IMR-90 (cell line): ENCODE measurements at regions not wholly inside any gene's neighbourhood (a gene's known extent, or its start where the extent isn't known, plus 50 kb on each side); places are given as distances from the start of the nearest gene placed in this dataset.

ENCODE experiments used
- ATAC-seq: fragments of 200-7000 bp; cut with Tn5 transposase; 2 replicates; pipeline ENCODE4 v1.9.1; 2020; ENCODE audit warnings: low read depth, mild to moderate bottlenecking, moderate library complexity
- BruUV-seq: library from RNA; stranded (reverse); fragments of 400-500 nt; replicated peaks from 2 replicates; lab custom pipeline; 2021; lab: Mats Ljungman, UMichigan
- CTCF ChIA-PET: fragments of 300-600 bp; formaldehyde crosslinking; extraction: SDS; loops from one replicate; lab custom pipeline; 2021; ENCODE audit warnings: antibody characterized with exemption; lab: Yijun Ruan, JAX
- POLR2A ChIA-PET: fragments of 300-600 bp; sonication (Branson Sonifier 250); formaldehyde crosslinking; loops from one replicate; lab custom pipeline; 2022; ENCODE audit warnings: antibody characterized with exemption; ENCODE audit not compliant: unreplicated experiment; lab: Charles Lee
- DNase-seq: peaks from one replicate; pipeline ENCODE4 v3.0.0; 2013
- H2AFZ ChIP-seq: replicated peaks from 2 replicates; pipeline ENCODE3; 2013; ENCODE audit warnings: low read length, mild to moderate bottlenecking; ENCODE audit not compliant: poor library complexity
- H2AK5ac ChIP-seq: 2 replicates; pipeline ENCODE4 v1.6.1; 2013; ENCODE audit warnings: low read depth, low read length, inconsistent platforms
- H2AK9ac ChIP-seq: replicated peaks from 2 replicates; pipeline ENCODE3; 2013; ENCODE audit warnings: mild to moderate bottlenecking, low read depth, low read length, moderate library complexity; ENCODE audit not compliant: poor library complexity
- H2BK120ac ChIP-seq: 2 replicates; pipeline ENCODE4 v1.6.1; 2013; ENCODE audit warnings: low read depth, low read length, inconsistent platforms
- H2BK15ac ChIP-seq: 3 replicates; pipeline ENCODE4 v1.6.1; 2013; ENCODE audit warnings: low read depth, low read length, inconsistent platforms
- H2BK20ac ChIP-seq: 2 replicates; pipeline ENCODE4 v1.6.1; 2013; ENCODE audit warnings: low read depth, mild to moderate bottlenecking, inconsistent platforms, low read length, moderate library complexity
- H2BK5ac ChIP-seq: 2 replicates; pipeline ENCODE4 v1.6.1; 2013; ENCODE audit warnings: mild to moderate bottlenecking, low read depth, low read length, inconsistent platforms; ENCODE audit not compliant: poor library complexity, severe bottlenecking
- H3K14ac ChIP-seq: replicated peaks from 2 replicates; pipeline ENCODE4 v1.6.1; 2013; ENCODE audit warnings: low read depth, low read length, inconsistent platforms
- H3K18ac ChIP-seq: 2 replicates; pipeline ENCODE4 v1.6.1; 2013; ENCODE audit warnings: low read depth, low read length, control low read depth
- H3K23ac ChIP-seq: 2 replicates; pipeline ENCODE4 v1.6.1; 2013; ENCODE audit warnings: low read depth, low read length, inconsistent platforms
- H3K27ac ChIP-seq: 2 replicates; pipeline ENCODE4 v1.5.1; 2013; ENCODE audit warnings: mild to moderate bottlenecking, control low read depth, low read length; ENCODE audit not compliant: insufficient read depth
- H3K27me3 ChIP-seq: 2 replicates; pipeline ENCODE4 v1.6.1; 2013; ENCODE audit warnings: low read length; ENCODE audit not compliant: control insufficient read depth, insufficient read depth
- H3K36me3 ChIP-seq: 2 replicates; pipeline ENCODE4 v1.6.1; 2013; ENCODE audit warnings: low read length, mixed read lengths; ENCODE audit not compliant: control insufficient read depth, insufficient read depth
- H3K4ac ChIP-seq: 2 replicates; pipeline ENCODE4 v1.6.1; 2013; ENCODE audit warnings: low read depth, low read length, inconsistent platforms
- H3K4me1 ChIP-seq: 2 replicates; pipeline ENCODE4 v1.6.1; 2013; ENCODE audit warnings: low read length, mixed read lengths; ENCODE audit not compliant: control insufficient read depth, insufficient read depth
- H3K4me2 ChIP-seq: 2 replicates; pipeline ENCODE4 v1.6.1; 2013; ENCODE audit warnings: low read depth, mild to moderate bottlenecking, control low read depth, low read length, moderate library complexity
- H3K4me3 ChIP-seq: 2 replicates; pipeline ENCODE4 v1.5.1; 2013; ENCODE audit warnings: low read depth, mild to moderate bottlenecking, control low read depth, low read length, moderate library complexity; ENCODE audit not compliant: insufficient read depth
- H3K56ac ChIP-seq: 2 replicates; pipeline ENCODE4 v1.6.1; 2013; ENCODE audit warnings: low read length, inconsistent platforms; ENCODE audit not compliant: insufficient read depth; ENCODE audit errors: extremely low read depth
- H3K79me1 ChIP-seq, 2 experiments: 2 replicates each; pipeline ENCODE4 v1.6.1; 2013; ENCODE audit warnings: low read length in 2 of 2, inconsistent platforms in 1 of 2, low read depth in 1 of 2
- H3K9ac ChIP-seq: 2 replicates; pipeline ENCODE4 v1.6.1; 2013; ENCODE audit warnings: low read depth, low read length, control low read depth
- H3K9me1 ChIP-seq: 2 replicates; pipeline ENCODE4 v1.6.1; 2013; ENCODE audit warnings: low read length, inconsistent platforms; ENCODE audit not compliant: insufficient read depth
- H3K9me3 ChIP-seq: 2 replicates; pipeline ENCODE4 v1.6.1; 2013; ENCODE audit warnings: low read length; ENCODE audit not compliant: control insufficient read depth, insufficient read depth
- H4K20me1 ChIP-seq: 2 replicates; pipeline ENCODE4 v1.6.1; 2013; ENCODE audit warnings: low read length, inconsistent platforms; ENCODE audit not compliant: insufficient read depth
- H4K5ac ChIP-seq: 2 replicates; pipeline ENCODE4 v1.6.1; 2013; ENCODE audit warnings: mild to moderate bottlenecking, low read depth, low read length, control low read depth
- H4K8ac ChIP-seq, 2 experiments: 2 replicates each; pipeline ENCODE4 v1.6.1; 2013; ENCODE audit warnings: low read depth in 2 of 2, low read length in 2 of 2, control low read depth in 1 of 2, inconsistent platforms in 1 of 2
- H4K91ac ChIP-seq: 2 replicates; pipeline ENCODE4 v1.6.1; 2013; ENCODE audit warnings: low read depth, low read length, inconsistent platforms; ENCODE audit not compliant: insufficient read depth
- BHLHE40 ChIP-seq: fragments of 150-350 bp; IDR thresholded peaks from 2 replicates; pipeline ENCODE4 v1.6.1; 2016; ENCODE audit warnings: mild to moderate bottlenecking, low read depth, low read length
- CEBPB ChIP-seq: IDR thresholded peaks from 2 replicates; pipeline ENCODE4 v1.6.1; 2012; ENCODE audit warnings: low read depth, low read length, improper control_type of control experiment
- CHD1 ChIP-seq: IDR thresholded peaks from 2 replicates; pipeline ENCODE4 v1.6.1; 2012; ENCODE audit warnings: low read depth, low read length, improper control_type of control experiment
- FOS ChIP-seq: fragments of 150-350 bp; IDR thresholded peaks from 2 replicates; pipeline ENCODE4 v1.6.1; 2016; ENCODE audit warnings: low read depth, low read length
- MAFK ChIP-seq: IDR thresholded peaks from 2 replicates; pipeline ENCODE4 v1.6.1; 2012; ENCODE audit warnings: low read depth, low read length, improper control_type of control experiment
- MAZ ChIP-seq: IDR thresholded peaks from 2 replicates; pipeline ENCODE4 v1.6.1; 2012; ENCODE audit warnings: low read depth, mild to moderate bottlenecking, low read length, improper control_type of control experiment, moderate library complexity, borderline replicate concordance
- MXI1 ChIP-seq: IDR thresholded peaks from 2 replicates; pipeline ENCODE4 v1.6.1; 2012; ENCODE audit warnings: low read depth, mild to moderate bottlenecking, low read length, moderate library complexity, borderline replicate concordance
- NFE2L2 ChIP-seq: fragments of 150-350 bp; IDR thresholded peaks from 2 replicates; pipeline ENCODE4 v1.6.1; 2016; ENCODE audit warnings: low read depth, mild to moderate bottlenecking, low read length
- POLR2A ChIP-seq: IDR thresholded peaks from 2 replicates; pipeline ENCODE4 v1.6.1; 2012; ENCODE audit warnings: mild to moderate bottlenecking, low read depth, low read length
- RAD21 ChIP-seq: IDR thresholded peaks from 2 replicates; pipeline ENCODE4 v1.6.1; 2012; ENCODE audit warnings: low read length, improper control_type of control experiment
- RCOR1 ChIP-seq: IDR thresholded peaks from 2 replicates; pipeline ENCODE4 v1.6.1; 2012; ENCODE audit warnings: mild to moderate bottlenecking, low read length, improper control_type of control experiment; ENCODE audit not compliant: insufficient replicate concordance
- RFX5 ChIP-seq: IDR thresholded peaks from 2 replicates; pipeline ENCODE4 v1.8.0; 2012; ENCODE audit warnings: low read depth, mild to moderate bottlenecking, low read length, moderate library complexity
- SMC3 ChIP-seq: fragments of 150-350 bp; IDR thresholded peaks from 2 replicates; pipeline ENCODE4 v1.6.1; 2016; ENCODE audit warnings: low read depth, mild to moderate bottlenecking, antibody characterized with exemption, low read length, moderate library complexity
- WGBS, 2 experiments: methylation state at CpG; one replicate each; pipeline versions ENCODE4 v1.1.5 to v1.1.7; 2013; ENCODE audit warnings: missing lambda C conversion rate in 2 of 2; ENCODE audit not compliant: insufficient read length in 1 of 2; ENCODE audit errors: extremely low coverage in 2 of 2; 5-methylcytosine and 5-hydroxymethylcytosine counted together
- dilution Hi-C: fragments of 300-500 bp; cut with HindIII; formaldehyde crosslinking; loops from one replicate; pipeline ENCODE4 v1.14.3; 2018; ENCODE audit warnings: low sequenced_read_pairs; ENCODE audit not compliant: unreplicated experiment
- in situ Hi-C: fragments of 300-500 bp; cut with MboI; formaldehyde crosslinking; loops from 3 replicates; pipeline ENCODE4 v1.14.3; 2019; ENCODE audit warnings: low sequenced_read_pairs, inconsistent platforms, mixed read lengths
- intact Hi-C: fragments of 100-400 bp; cut with micrococcal nuclease; formaldehyde crosslinking; loops from 2 replicates; pipeline ENCODE4 v1.10.0; 2022
- TF ChIP-seq, protein P1 (sequence below): conservative IDR thresholded peaks from 2 replicates; pipeline ENCODE4 v1.5.1; 2012; ENCODE audit warnings: mild to moderate bottlenecking, low read depth, low read length, improper control_type of control experiment
- TF ChIP-seq, protein P2 (sequence below): fragments of 150-350 bp; IDR thresholded peaks from 2 replicates; pipeline ENCODE4 v1.6.1; 2017; ENCODE audit warnings: mild to moderate bottlenecking, antibody characterized with exemption, low read length, low read depth
- TF ChIP-seq, protein P3 (sequence below): fragments of 150-350 bp; IDR thresholded peaks from 2 replicates; pipeline ENCODE4 v1.6.1; 2016; ENCODE audit warnings: low read depth, mild to moderate bottlenecking, low read length, moderate library complexity, borderline replicate concordance

DNA sequence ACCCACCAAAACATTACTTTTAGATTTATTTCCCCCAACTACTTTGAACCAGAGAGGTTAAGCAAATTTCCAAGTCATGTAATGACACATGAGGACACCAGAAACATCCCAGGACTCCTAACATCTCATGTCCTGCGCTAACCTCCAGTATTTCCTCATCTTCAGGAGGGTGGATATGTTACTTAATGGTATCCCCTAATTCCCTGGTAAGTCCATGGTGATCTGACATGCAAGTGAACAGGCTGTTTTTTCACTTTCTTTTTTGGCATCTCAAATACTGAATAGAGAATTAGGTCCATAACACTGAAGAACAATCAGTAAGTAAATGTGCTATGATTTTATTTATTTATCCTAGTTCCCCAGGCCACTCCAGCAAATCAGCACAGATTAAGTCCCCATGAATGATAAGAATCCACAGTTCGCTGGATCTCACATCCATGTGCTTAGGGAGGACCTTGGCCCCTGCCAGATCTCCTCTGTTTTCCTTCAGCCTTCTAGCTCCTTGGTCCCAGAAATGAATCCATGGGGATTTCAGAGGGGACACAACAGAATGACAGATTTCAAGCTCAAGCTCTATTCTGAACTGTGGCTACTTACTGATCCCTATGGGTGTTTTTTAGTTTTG, 334.6 kb downstream of the CDC5L start:
- no peak overlapping the region for H2BK15ac ChIP-seq
- H4K8ac ChIP-seq = no peak overlapping the region
- DNase-seq = no peak
- H3K36me3 ChIP-seq = no peaks in the 10 kb centered on the region
- dilution Hi-C loops = no loop called here
- no peak overlapping the region for H3K9ac ChIP-seq
- H2AK9ac ChIP-seq = no peak overlapping the region
- 0 out of 2 replicates have a peak, but pooled peaks cover 3% of the 10 kb centered on the region for H3K9me1 ChIP-seq
- H3K56ac ChIP-seq = no peak overlapping the region
- peaks cover 48% of the 10 kb centered on the region for H3K27me3 ChIP-seq
- ChIA-PET POLR2A (no interaction called here), CTCF (no interaction called here)
- no peak overlapping the region for H2BK120ac ChIP-seq
- no peak overlapping the region for H3K23ac ChIP-seq
- no peak overlapping the region for H2AK5ac ChIP-seq
- no peak overlapping the region for H3K4me3 ChIP-seq
- H3K4me1 ChIP-seq = no peaks in the 10 kb centered on the region
- no peaks in the 10 kb centered on the region for H4K20me1 ChIP-seq
- no peak overlapping the region for H3K4me2 ChIP-seq
- no peak overlapping the region for H3K4ac ChIP-seq
- no peaks in the 10 kb centered on the region for H3K79me1 ChIP-seq
- H2BK20ac ChIP-seq = no peak overlapping the region
- no peak overlapping the region for H3K18ac ChIP-seq
- BruUV-seq = no TSS peak
- no peak overlapping the region for H3K27ac ChIP-seq
- in situ Hi-C loops = no loop called here
- no peak overlapping the region for H4K5ac ChIP-seq
- no peaks in the 10 kb centered on the region for H3K9me3 ChIP-seq
- intact Hi-C loops = no loop called here
- no peak overlapping the region for H4K91ac ChIP-seq
- TF ChIP-seq FOS (no peak), CHD1 (no peak), MAFK (no peak), SMC3 (no peak), NFE2L2 (no peak), CEBPB (no peak), RAD21 (no peak), POLR2A (no peak), MXI1 (no peak), MAZ (no peak), BHLHE40 (no peak), RFX5 (no peak), RCOR1 (no peak)
- TF ChIP-seq, protein P1, sequence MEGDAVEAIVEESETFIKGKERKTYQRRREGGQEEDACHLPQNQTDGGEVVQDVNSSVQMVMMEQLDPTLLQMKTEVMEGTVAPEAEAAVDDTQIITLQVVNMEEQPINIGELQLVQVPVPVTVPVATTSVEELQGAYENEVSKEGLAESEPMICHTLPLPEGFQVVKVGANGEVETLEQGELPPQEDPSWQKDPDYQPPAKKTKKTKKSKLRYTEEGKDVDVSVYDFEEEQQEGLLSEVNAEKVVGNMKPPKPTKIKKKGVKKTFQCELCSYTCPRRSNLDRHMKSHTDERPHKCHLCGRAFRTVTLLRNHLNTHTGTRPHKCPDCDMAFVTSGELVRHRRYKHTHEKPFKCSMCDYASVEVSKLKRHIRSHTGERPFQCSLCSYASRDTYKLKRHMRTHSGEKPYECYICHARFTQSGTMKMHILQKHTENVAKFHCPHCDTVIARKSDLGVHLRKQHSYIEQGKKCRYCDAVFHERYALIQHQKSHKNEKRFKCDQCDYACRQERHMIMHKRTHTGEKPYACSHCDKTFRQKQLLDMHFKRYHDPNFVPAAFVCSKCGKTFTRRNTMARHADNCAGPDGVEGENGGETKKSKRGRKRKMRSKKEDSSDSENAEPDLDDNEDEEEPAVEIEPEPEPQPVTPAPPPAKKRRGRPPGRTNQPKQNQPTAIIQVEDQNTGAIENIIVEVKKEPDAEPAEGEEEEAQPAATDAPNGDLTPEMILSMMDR = no peak
- TF ChIP-seq, protein P2, sequence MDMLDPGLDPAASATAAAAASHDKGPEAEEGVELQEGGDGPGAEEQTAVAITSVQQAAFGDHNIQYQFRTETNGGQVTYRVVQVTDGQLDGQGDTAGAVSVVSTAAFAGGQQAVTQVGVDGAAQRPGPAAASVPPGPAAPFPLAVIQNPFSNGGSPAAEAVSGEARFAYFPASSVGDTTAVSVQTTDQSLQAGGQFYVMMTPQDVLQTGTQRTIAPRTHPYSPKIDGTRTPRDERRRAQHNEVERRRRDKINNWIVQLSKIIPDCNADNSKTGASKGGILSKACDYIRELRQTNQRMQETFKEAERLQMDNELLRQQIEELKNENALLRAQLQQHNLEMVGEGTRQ = no peak
- TF ChIP-seq, protein P3, sequence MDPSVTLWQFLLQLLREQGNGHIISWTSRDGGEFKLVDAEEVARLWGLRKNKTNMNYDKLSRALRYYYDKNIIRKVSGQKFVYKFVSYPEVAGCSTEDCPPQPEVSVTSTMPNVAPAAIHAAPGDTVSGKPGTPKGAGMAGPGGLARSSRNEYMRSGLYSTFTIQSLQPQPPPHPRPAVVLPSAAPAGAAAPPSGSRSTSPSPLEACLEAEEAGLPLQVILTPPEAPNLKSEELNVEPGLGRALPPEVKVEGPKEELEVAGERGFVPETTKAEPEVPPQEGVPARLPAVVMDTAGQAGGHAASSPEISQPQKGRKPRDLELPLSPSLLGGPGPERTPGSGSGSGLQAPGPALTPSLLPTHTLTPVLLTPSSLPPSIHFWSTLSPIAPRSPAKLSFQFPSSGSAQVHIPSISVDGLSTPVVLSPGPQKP = no peak
- ATAC-seq = no peak
- H3K14ac ChIP-seq = no peak overlapping the region
- H2BK5ac ChIP-seq = no peak overlapping the region
- H2AFZ ChIP-seq = no peak overlapping the region
- no CpG with 5 or more reads among the region's 2 CpGs for WGBS, 2 experiments
